ENCODE measurements at regions not wholly inside any gene's neighbourhood (a gene's known extent, or its start where the extent isn't known, plus 50 kb on each side); places are given as distances from the start of the nearest gene placed in this dataset.

GRCh38 chr11:69916806-69917387 lies 97.7 kb upstream of the FGF3 start:
- no peak for TF ChIP-seq CTCF (IDR thresholded peaks at IDR 0.05)
- TF ChIP-seq POLR2A (IDR thresholded peaks at IDR 0.05) = no peak
